Loucy (cell line): ENCODE measurements at regions not wholly inside any gene's neighbourhood (a gene's known extent, or its start where the extent isn't known, plus 50 kb on each side); places are given as distances from the start of the nearest gene placed in this dataset.

Experiments used
- H2AFZ ChIP-seq: fragments of 200-600 bp; sonication (generic); 2 replicates; pipeline ENCODE4 v1.6.0; 2016; ENCODE audit warnings: antibody characterized with exemption, mild to moderate bottlenecking, low read length, moderate library complexity
- H3F3A ChIP-seq: fragments of 200-600 bp; 2 replicates; pipeline ENCODE4 v1.6.0; 2016; ENCODE audit warnings: antibody characterized with exemption, low read depth, mild to moderate bottlenecking
- H3K27me3 ChIP-seq: fragments of 200-600 bp; sonication (generic); 2 replicates; pipeline ENCODE4 v1.6.1; 2014; ENCODE audit warnings: low read length, mild to moderate bottlenecking; ENCODE audit not compliant: insufficient read depth, poor library complexity, severe bottlenecking
- H3K36me3 ChIP-seq: fragments of 200-600 bp; sonication (generic); 2 replicates; pipeline ENCODE4 v1.6.1; 2016; ENCODE audit warnings: low read length; ENCODE audit not compliant: insufficient read depth
- H3K4me1 ChIP-seq: fragments of 200-600 bp; sonication (generic); 2 replicates; pipeline ENCODE4 v1.5.1; 2014; ENCODE audit warnings: low read length, mild to moderate bottlenecking; ENCODE audit not compliant: insufficient read depth, poor library complexity, severe bottlenecking
- H3K4me2 ChIP-seq: fragments of 200-600 bp; sonication (generic); 2 replicates; pipeline ENCODE4 v1.6.0; 2014; ENCODE audit warnings: antibody characterized with exemption, low read length, low read depth, mild to moderate bottlenecking; ENCODE audit not compliant: poor library complexity, severe bottlenecking
- H3K4me3 ChIP-seq: fragments of 200-600 bp; sonication (generic); 2 replicates; pipeline ENCODE4 v1.5.1; 2014; ENCODE audit warnings: low read length, mild to moderate bottlenecking, mixed read lengths; ENCODE audit not compliant: poor library complexity, severe bottlenecking
- H3K79me2 ChIP-seq: fragments of 200-600 bp; sonication (generic); 2 replicates; pipeline ENCODE4 v1.6.1; 2014; ENCODE audit warnings: low read length; ENCODE audit not compliant: insufficient read depth
- H3K9ac ChIP-seq: fragments of 200-600 bp; sonication (generic); 2 replicates; pipeline ENCODE4 v1.6.0; 2014; ENCODE audit warnings: mild to moderate bottlenecking, low read depth, low read length, moderate library complexity; ENCODE audit not compliant: poor library complexity, severe bottlenecking
- H3K9me2 ChIP-seq: fragments of 200-600 bp; sonication (generic); replicated peaks from 2 replicates; pipeline ENCODE4 v1.6.1; 2016; ENCODE audit warnings: low read depth, low read length, mixed read lengths
- H3K9me3 ChIP-seq: fragments of 200-600 bp; sonication (generic); 2 replicates; pipeline ENCODE4 v1.6.1; 2014; ENCODE audit warnings: mild to moderate bottlenecking, antibody characterized with exemption, low read length, low read depth; ENCODE audit not compliant: insufficient read depth
- H4K20me1 ChIP-seq: fragments of 200-600 bp; sonication (generic); 2 replicates; pipeline ENCODE4 v1.6.0; 2014; ENCODE audit warnings: antibody characterized with exemption, low read length, mild to moderate bottlenecking; ENCODE audit not compliant: insufficient read depth, poor library complexity, severe bottlenecking
- EZH2phosphoT487 ChIP-seq: fragments of 200-600 bp; IDR thresholded peaks from 2 replicates; pipeline ENCODE4 v1.6.1; 2018; ENCODE audit warnings: antibody characterized with exemption, mild to moderate bottlenecking, moderate library complexity, borderline replicate concordance
- TF ChIP-seq, protein P1 (sequence below): fragments of 200-600 bp; sonication (generic); conservative IDR thresholded peaks from 2 replicates; pipeline ENCODE4 v1.5.1; 2014; ENCODE audit warnings: mild to moderate bottlenecking, antibody characterized with exemption, low read length

DNA sequence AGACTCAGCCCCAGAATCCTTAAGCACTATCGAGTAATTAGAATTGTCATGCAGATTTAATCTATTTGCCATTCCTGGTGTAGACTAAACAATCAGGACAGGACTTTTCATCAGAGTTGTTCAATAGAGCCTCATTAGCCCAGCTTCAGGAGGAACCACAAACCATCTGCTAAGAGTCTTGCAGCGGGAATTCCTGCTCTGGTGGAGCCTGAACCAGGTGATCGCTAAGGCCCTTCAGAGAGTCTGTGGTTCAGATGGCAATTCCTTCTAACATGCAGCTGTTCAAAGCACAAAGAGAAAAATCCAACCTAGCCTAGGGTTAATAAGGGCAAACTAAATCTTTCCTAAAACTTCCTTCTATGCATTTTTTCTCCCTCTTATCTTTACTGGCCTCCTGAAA, 119.1 kb upstream of the CPEB2 start:
- H3K4me2 ChIP-seq: no peak overlapping the region
- H3K9ac ChIP-seq: no peak overlapping the region
- H2AFZ ChIP-seq: no peak overlapping the region
- H3K79me2 ChIP-seq: no peaks in the 10 kb centered on the region
- no peaks in the 10 kb centered on the region for H3K4me1 ChIP-seq
- no peaks in the 10 kb centered on the region for H3K27me3 ChIP-seq
- H3F3A ChIP-seq: no peaks in the 10 kb centered on the region
- H3K9me2 ChIP-seq: no peaks in the 10 kb centered on the region
- no peak for TF ChIP-seq EZH2phosphoT487
- TF ChIP-seq, protein P1, sequence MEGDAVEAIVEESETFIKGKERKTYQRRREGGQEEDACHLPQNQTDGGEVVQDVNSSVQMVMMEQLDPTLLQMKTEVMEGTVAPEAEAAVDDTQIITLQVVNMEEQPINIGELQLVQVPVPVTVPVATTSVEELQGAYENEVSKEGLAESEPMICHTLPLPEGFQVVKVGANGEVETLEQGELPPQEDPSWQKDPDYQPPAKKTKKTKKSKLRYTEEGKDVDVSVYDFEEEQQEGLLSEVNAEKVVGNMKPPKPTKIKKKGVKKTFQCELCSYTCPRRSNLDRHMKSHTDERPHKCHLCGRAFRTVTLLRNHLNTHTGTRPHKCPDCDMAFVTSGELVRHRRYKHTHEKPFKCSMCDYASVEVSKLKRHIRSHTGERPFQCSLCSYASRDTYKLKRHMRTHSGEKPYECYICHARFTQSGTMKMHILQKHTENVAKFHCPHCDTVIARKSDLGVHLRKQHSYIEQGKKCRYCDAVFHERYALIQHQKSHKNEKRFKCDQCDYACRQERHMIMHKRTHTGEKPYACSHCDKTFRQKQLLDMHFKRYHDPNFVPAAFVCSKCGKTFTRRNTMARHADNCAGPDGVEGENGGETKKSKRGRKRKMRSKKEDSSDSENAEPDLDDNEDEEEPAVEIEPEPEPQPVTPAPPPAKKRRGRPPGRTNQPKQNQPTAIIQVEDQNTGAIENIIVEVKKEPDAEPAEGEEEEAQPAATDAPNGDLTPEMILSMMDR: no peak
- no peaks in the 10 kb centered on the region for H4K20me1 ChIP-seq
- H3K9me3 ChIP-seq: no peaks in the 10 kb centered on the region
- H3K4me3 ChIP-seq: no peak overlapping the region
- H3K36me3 ChIP-seq: no peaks in the 10 kb centered on the region

DNA sequence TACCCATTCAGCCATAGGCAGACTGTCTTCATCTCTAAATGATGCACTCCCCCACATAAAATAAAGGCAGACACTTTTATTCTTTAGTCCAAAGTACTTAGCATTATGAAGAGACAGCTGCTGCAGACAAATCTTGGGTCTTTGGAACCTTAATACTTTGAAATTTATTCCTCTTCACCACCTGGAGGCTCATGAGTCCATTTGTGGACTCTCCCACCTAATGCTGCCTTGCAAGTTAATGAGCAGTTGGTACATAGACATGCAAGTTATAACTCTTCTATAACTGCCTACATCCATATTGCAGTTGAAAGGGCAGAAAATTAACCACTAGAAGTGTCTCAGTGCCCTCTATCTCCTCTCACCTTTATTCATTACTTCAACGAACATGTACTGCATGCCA, 118.6 kb upstream of the CPEB2 start:
- H3K36me3 ChIP-seq: no peaks in the 10 kb centered on the region
- no peaks in the 10 kb centered on the region for H3F3A ChIP-seq
- H3K27me3 ChIP-seq: no peaks in the 10 kb centered on the region
- H2AFZ ChIP-seq: no peak overlapping the region
- no peak overlapping the region for H3K9ac ChIP-seq
- H3K9me2 ChIP-seq: no peaks in the 10 kb centered on the region
- H3K9me3 ChIP-seq: no peaks in the 10 kb centered on the region
- no peak overlapping the region for H3K4me3 ChIP-seq
- H3K4me2 ChIP-seq: no peak overlapping the region
- TF ChIP-seq EZH2phosphoT487: no peak
- TF ChIP-seq, protein P1: no peak
- no peaks in the 10 kb centered on the region for H3K4me1 ChIP-seq
- no peaks in the 10 kb centered on the region for H3K79me2 ChIP-seq
- no peaks in the 10 kb centered on the region for H4K20me1 ChIP-seq

DNA sequence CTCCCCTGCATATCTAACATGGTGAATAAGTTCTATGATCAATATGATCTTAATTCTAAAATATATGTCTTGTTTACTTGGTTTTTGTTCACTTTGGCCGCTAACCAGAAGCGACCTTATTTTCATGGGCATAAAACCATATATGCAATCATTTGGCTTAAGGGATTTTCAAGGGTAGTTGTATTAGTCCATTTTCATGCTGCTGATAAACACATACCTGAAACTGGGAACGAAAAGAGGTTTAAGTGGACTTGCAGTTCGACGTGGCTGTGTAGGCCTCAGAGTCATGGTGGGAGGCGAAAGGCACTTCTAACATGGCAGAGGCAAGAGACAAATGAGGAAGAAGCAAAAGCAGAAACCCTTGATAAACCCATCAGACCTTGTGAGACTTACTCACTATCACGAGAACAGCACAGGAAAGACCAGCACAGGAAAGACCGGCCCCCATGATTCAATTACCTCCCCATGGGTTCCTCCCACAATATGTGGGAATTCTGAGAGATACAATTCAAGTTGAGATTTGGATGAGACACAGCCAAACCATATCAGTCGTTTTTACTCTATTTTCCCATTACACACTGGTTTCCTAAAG, 114.3 kb upstream of the CPEB2 start:
- Histone ChIP-seq H3K36me3 (no peaks in the 10 kb centered on the region), H3F3A (no peaks in the 10 kb centered on the region), H3K4me3 (no peak overlapping the region), H3K9me3 (no peaks in the 10 kb centered on the region), H3K79me2 (no peaks in the 10 kb centered on the region), H4K20me1 (no peaks in the 10 kb centered on the region), H2AFZ (no peak overlapping the region), H3K4me1 (no peaks in the 10 kb centered on the region), H3K27me3 (no peaks in the 10 kb centered on the region), H3K9ac (no peak overlapping the region), H3K4me2 (no peak overlapping the region), H3K9me2 (no peaks in the 10 kb centered on the region)
- TF ChIP-seq EZH2phosphoT487: no peak
- TF ChIP-seq, protein P1: no peak
